B cell (primary cell): ENCODE measurements at regions not wholly inside any gene's neighbourhood (a gene's known extent, or its start where the extent isn't known, plus 50 kb on each side); places are given as distances from the start of the nearest gene placed in this dataset.

Experiments
- ATAC-seq: fragments of 200-7000 bp; cut with Tn5 transposase; one replicate; pipeline ENCODE4 v1.10.0; 2021; ENCODE audit warnings: low read depth, mild to moderate bottlenecking, moderate number of reproducible peaks, moderate library complexity
- CTCF ChIA-PET: fragments of 350-600 bp; sonication (Branson Sonifier 250); formaldehyde crosslinking; loops from one replicate; lab custom pipeline; 2021; ENCODE audit warnings: antibody characterized with exemption, inconsistent platforms; lab: Charles Lee
- POLR2A ChIA-PET: fragments of 350-600 bp; sonication (Branson Sonifier 250); formaldehyde crosslinking; loops from one replicate; lab custom pipeline; 2021; ENCODE audit warnings: antibody characterized with exemption; lab: Charles Lee
- DNase-seq: peaks from one replicate; pipeline ENCODE4 v3.0.0; 2013
- H2AFZ ChIP-seq: 2 replicates; pipeline ENCODE4 v1.6.1; 2012; ENCODE audit warnings: mild to moderate bottlenecking, low read depth, low read length; ENCODE audit not compliant: insufficient read depth, poor library complexity, severe bottlenecking
- H3K27ac ChIP-seq, 2 donors: 1 replicate in 1 of 2; 2 replicates in 1 of 2; pipeline ENCODE4 v1.5.1; 2012 to 2013; ENCODE audit warnings: low read length in 2 of 2, mild to moderate bottlenecking in 2 of 2, moderate library complexity in 1 of 2
- H3K27me3 ChIP-seq, 4 experiments: fragments of 200-600 bp in 1 of 4; sonication (generic) in 1 of 4; replicated peaks in 1 of 4; 1 replicate in 2 of 4; 2 replicates in 2 of 4; pipeline versions ENCODE4 v1.6.1 to v1.7.0; 2013 to 2016; ENCODE audit warnings: low read length in 3 of 4, mild to moderate bottlenecking in 2 of 4, mixed read lengths in 1 of 4, moderate library complexity in 1 of 4; ENCODE audit not compliant: insufficient read depth in 4 of 4, control insufficient read depth in 3 of 4; ENCODE audit errors: control extremely low read depth in 1 of 4
- H3K36me3 ChIP-seq, 2 experiments: replicated peaks in 1 of 2; 1 replicate in 1 of 2; 2 replicates in 1 of 2; pipeline versions ENCODE4 v1.6.1 to v1.7.1; 2013; ENCODE audit warnings: low read length in 1 of 2; ENCODE audit not compliant: insufficient read depth in 2 of 2, control insufficient read depth in 1 of 2; ENCODE audit errors: control extremely low read depth in 1 of 2, extremely low read depth in 1 of 2
- H3K4me1 ChIP-seq, 2 donors: fragments of 200-600 bp in 1 of 2; sonication (generic) in 1 of 2; 1 replicate in 1 of 2; 2 replicates in 1 of 2; pipeline versions ENCODE4 v1.5.1 to v1.6.1; 2013 to 2017; ENCODE audit warnings: low read length in 2 of 2; ENCODE audit not compliant: control insufficient read depth in 2 of 2, insufficient read depth in 2 of 2
- H3K4me2 ChIP-seq: replicated peaks from 2 replicates; pipeline ENCODE3; 2012; ENCODE audit warnings: mild to moderate bottlenecking, low read depth, low read length; ENCODE audit not compliant: poor library complexity, severe bottlenecking
- H3K4me3 ChIP-seq, 5 experiments: fragments of 200-600 bp in 1 of 5; sonication (generic) in 1 of 5; 1 replicate in 3 of 5; 2 replicates in 2 of 5; pipeline versions ENCODE4 v1.5.1 to v1.7.0; 2011 to 2016; ENCODE audit warnings: low read length in 4 of 5, mild to moderate bottlenecking in 4 of 5, low read depth in 2 of 5, control low read depth in 1 of 5, moderate library complexity in 1 of 5; ENCODE audit not compliant: insufficient read depth in 1 of 5; ENCODE audit errors: control extremely low read depth in 1 of 5, extremely low read depth in 1 of 5
- H3K79me2 ChIP-seq: fragments of 200-600 bp; sonication (generic); one replicate; pipeline ENCODE4 v1.6.0; 2016; ENCODE audit warnings: low read length; ENCODE audit not compliant: control insufficient read depth, insufficient read depth
- H3K9ac ChIP-seq: fragments of 200-600 bp; sonication (generic); 2 replicates; pipeline ENCODE4 v1.6.1; 2017; ENCODE audit warnings: mild to moderate bottlenecking, low read length, moderate library complexity
- H3K9me3 ChIP-seq, 3 donors: one replicate each; pipeline versions ENCODE4 v1.6.1 to v1.7.1; 2013; ENCODE audit warnings: low read length in 2 of 3; ENCODE audit not compliant: control insufficient read depth in 2 of 3, insufficient read depth in 1 of 3; ENCODE audit errors: control extremely low read depth in 1 of 3
- H4K20me1 ChIP-seq: 2 replicates; pipeline ENCODE4 v1.6.0; 2012; ENCODE audit warnings: mild to moderate bottlenecking, low read length; ENCODE audit not compliant: insufficient read depth, control insufficient read depth, poor library complexity, severe bottlenecking
- H3K27ac Mint-ChIP-seq: one replicate; pipeline ENCODE4 v1.8.0; 2021; ENCODE audit warnings: mixed read lengths
- H3K27me3 Mint-ChIP-seq: one replicate; pipeline ENCODE4 v1.8.0; 2021; ENCODE audit warnings: mixed read lengths
- H3K4me1 Mint-ChIP-seq: one replicate; pipeline ENCODE4 v1.8.0; 2021; ENCODE audit warnings: mixed read lengths
- H3K4me3 Mint-ChIP-seq: one replicate; pipeline ENCODE4 v1.8.0; 2021; ENCODE audit warnings: mixed read lengths
- H3K9me3 Mint-ChIP-seq: one replicate; pipeline ENCODE4 v1.8.0; 2022; ENCODE audit warnings: mixed read lengths; ENCODE audit not compliant: insufficient read depth
- EZH2 ChIP-seq: IDR thresholded peaks from 2 replicates; pipeline ENCODE4 v1.6.1; 2012; ENCODE audit warnings: borderline replicate concordance, low read depth, mild to moderate bottlenecking, moderate library complexity, low read length; ENCODE audit not compliant: insufficient read depth, poor library complexity, severe bottlenecking
- WGBS: methylation state at CpG from one replicate; pipeline ENCODE4 v1.1.5; 2013; ENCODE audit warnings: missing lambda C conversion rate; ENCODE audit not compliant: insufficient coverage; 5-methylcytosine and 5-hydroxymethylcytosine counted together
- intact Hi-C: fragments of 100-400 bp; cut with micrococcal nuclease; formaldehyde crosslinking; loops from one replicate; pipeline ENCODE4 v1.10.0; 2022
- TF ChIP-seq, protein P1 (sequence below): fragments of 200-600 bp; IDR thresholded peaks from one replicate; pipeline ENCODE4 v1.8.0; 2022; ENCODE audit warnings: antibody characterized with exemption, mild to moderate bottlenecking

DNA sequence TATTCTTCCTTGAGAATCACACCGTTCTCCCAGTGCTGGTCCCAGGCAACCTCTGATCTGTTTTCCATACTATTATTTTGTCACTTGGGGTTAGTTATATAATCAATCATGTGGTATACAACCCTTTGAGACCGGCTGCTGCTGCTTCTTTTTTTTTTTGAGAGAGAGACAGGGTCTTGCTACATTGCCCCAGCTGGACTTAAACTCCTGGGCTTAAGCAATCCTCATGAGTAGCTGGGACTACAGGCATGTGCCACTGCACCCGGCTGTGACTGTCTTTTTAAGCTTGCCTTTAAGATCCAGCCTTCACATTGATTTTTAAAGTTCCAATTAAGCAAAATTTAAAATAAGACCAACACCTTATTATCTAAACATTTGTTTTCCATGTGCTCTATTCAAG, 86.7 kb upstream of the EXOC1L start:
- Histone ChIP-seq H3K4me1 (no peaks in the 10 kb centered on the region), H3K36me3 (no peaks in the 10 kb centered on the region), H3K9me3 (peaks cover 0 to 3% (median 0%) of the 10 kb centered on the region in 3 donors), H3K4me2 (no peak overlapping the region), H2AFZ (no peak overlapping the region), H3K9ac (no peak overlapping the region), H3K4me3 (no peak overlapping the region), H3K27me3 (peaks cover 0 to 11% (median 5%) of the 10 kb centered on the region in 4 experiments), H3K79me2 (no peaks in the 10 kb centered on the region), H3K27ac (no peak overlapping the region), H4K20me1 (no peaks in the 10 kb centered on the region)
- intact Hi-C loops = no loop called here
- ATAC-seq = no peak
- no peaks in the 10 kb centered on the region for H3K9me3 Mint-ChIP-seq
- H3K4me1 Mint-ChIP-seq = no peaks in the 10 kb centered on the region
- no peak overlapping the region for H3K4me3 Mint-ChIP-seq
- 86% methylated on average over 2 of the region's 3 CpGs for WGBS
- no peak overlapping the region for H3K27ac Mint-ChIP-seq
- TF ChIP-seq, protein P1, sequence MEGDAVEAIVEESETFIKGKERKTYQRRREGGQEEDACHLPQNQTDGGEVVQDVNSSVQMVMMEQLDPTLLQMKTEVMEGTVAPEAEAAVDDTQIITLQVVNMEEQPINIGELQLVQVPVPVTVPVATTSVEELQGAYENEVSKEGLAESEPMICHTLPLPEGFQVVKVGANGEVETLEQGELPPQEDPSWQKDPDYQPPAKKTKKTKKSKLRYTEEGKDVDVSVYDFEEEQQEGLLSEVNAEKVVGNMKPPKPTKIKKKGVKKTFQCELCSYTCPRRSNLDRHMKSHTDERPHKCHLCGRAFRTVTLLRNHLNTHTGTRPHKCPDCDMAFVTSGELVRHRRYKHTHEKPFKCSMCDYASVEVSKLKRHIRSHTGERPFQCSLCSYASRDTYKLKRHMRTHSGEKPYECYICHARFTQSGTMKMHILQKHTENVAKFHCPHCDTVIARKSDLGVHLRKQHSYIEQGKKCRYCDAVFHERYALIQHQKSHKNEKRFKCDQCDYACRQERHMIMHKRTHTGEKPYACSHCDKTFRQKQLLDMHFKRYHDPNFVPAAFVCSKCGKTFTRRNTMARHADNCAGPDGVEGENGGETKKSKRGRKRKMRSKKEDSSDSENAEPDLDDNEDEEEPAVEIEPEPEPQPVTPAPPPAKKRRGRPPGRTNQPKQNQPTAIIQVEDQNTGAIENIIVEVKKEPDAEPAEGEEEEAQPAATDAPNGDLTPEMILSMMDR = no peak
- TF ChIP-seq EZH2 = no peak
- no peak for DNase-seq
- ChIA-PET CTCF (no interaction called here), POLR2A (no interaction called here)
- peaks cover 45% of the 10 kb centered on the region for H3K27me3 Mint-ChIP-seq

DNA sequence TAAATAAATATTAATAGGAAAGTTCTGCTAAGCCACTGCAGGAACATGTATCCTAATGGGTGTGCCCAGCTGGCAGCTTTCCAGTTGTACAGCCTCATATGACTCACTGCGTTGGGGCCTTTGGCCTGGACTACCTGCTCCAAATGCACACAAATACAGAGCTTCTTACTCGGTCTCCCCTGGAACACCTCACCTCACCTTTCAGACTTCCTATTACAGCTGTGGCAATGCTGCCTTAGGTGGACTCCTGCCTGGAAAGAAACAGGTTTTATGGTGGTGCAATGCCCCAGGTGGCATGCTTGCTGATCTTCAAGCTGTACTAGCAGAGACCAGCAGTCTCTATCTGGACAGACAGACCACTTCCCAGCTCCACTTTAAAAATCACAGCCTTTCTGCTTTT, 85.7 kb upstream of the EXOC1L start:
- no peak for ATAC-seq
- no peak overlapping the region for H3K4me2 ChIP-seq
- no peak overlapping the region for H3K27ac ChIP-seq
- WGBS = 83% methylated on average over 2 of the region's 2 CpGs
- no peak for DNase-seq
- H3K27me3 ChIP-seq = peaks cover 0 to 11% (median 5%) of the 10 kb centered on the region in 4 experiments
- H3K9me3 Mint-ChIP-seq = no peaks in the 10 kb centered on the region
- no peak overlapping the region for H3K4me3 Mint-ChIP-seq
- H4K20me1 ChIP-seq = no peaks in the 10 kb centered on the region
- H2AFZ ChIP-seq = no peak overlapping the region
- H3K4me1 Mint-ChIP-seq = no peaks in the 10 kb centered on the region
- CTCF ChIA-PET = interaction anchor here (1.3 kb wide), 1 partner anchor 323 kb away, joined by 5 read pairs; no protein-coding TSS in a partner anchor
- H3K4me1 ChIP-seq = no peaks in the 10 kb centered on the region
- no peaks in the 10 kb centered on the region for H3K79me2 ChIP-seq
- no peaks in the 10 kb centered on the region for H3K36me3 ChIP-seq
- H3K9ac ChIP-seq = no peak overlapping the region
- no peaks in the 10 kb centered on the region for H3K9me3 ChIP-seq
- TF ChIP-seq, protein P1 = no peak
- no peak for TF ChIP-seq EZH2
- H3K4me3 ChIP-seq = no peak overlapping the region
- POLR2A ChIA-PET = no interaction called here
- intact Hi-C loops = no loop called here
- H3K27ac Mint-ChIP-seq = no peak overlapping the region
- H3K27me3 Mint-ChIP-seq = peaks cover 53% of the 10 kb centered on the region
